HEK293 (cell line): ENCODE measurements at regions not wholly inside any gene's neighbourhood (a gene's known extent, or its start where the extent isn't known, plus 50 kb on each side); places are given as distances from the start of the nearest gene placed in this dataset.

Experiments
- CTCF ChIP-seq: fragments of 450-650 bp; formaldehyde crosslinking; IDR thresholded peaks from 2 replicates; pipeline ENCODE4 v1.5.1; 2016; ENCODE audit warnings: missing biosample characterization, missing genetic modification characterization
- HOXA7 ChIP-seq: sonication (generic); formaldehyde crosslinking; IDR thresholded peaks from 2 replicates; pipeline ENCODE4 v1.8.1; 2022; ENCODE audit warnings: missing genetic modification reagents, borderline replicate concordance
- ZNF133 ChIP-seq: fragments of 450-650 bp; formaldehyde crosslinking; IDR thresholded peaks from 2 replicates; pipeline ENCODE4 v1.5.1; 2016; ENCODE audit warnings: missing biosample characterization, missing genetic modification characterization
- ZNF23 ChIP-seq: fragments of 450-650 bp; formaldehyde crosslinking; IDR thresholded peaks from 2 replicates; pipeline ENCODE4 v1.5.1; 2016; ENCODE audit warnings: missing biosample characterization, missing genetic modification characterization, borderline replicate concordance
- ZNF354C ChIP-seq: fragments of 450-650 bp; formaldehyde crosslinking; IDR thresholded peaks from 2 replicates; pipeline ENCODE4 v1.5.1; 2016; ENCODE audit warnings: missing biosample characterization, missing genetic modification characterization, low read depth, borderline replicate concordance
- ZNF473 ChIP-seq: fragments of 450-650 bp; formaldehyde crosslinking; IDR thresholded peaks from 2 replicates; pipeline ENCODE4 v1.5.1; 2017; ENCODE audit warnings: missing biosample characterization, missing genetic modification characterization

DNA sequence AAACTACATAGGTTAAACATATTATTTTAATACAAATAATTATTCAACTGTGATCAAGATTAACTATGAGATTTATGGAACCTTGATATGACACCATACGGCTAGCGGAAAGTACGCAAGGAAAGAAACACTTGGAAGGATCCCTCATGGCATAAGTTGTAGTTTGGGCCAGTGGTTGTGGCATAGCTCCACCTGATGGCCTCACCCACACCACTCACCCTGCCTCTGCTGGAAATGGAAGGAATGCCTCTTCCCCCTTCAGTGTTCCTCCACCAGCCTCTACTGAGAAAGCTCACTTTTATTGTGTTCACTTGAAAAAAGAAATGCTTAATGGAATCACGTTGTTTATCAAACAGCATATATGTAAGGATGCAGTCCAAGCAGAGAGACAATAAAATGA is 86.4 kb downstream of the BMP15 start:
- no peak for TF ChIP-seq ZNF473 (tag by site-specific recombination)
- TF ChIP-seq ZNF23 (tag by site-specific recombination) = no peak
- TF ChIP-seq CTCF (tag by site-specific recombination) = no peak
- TF ChIP-seq ZNF354C (tag by site-specific recombination) = no peak
- TF ChIP-seq ZNF133 (tag by site-specific recombination) = no peak
- TF ChIP-seq HOXA7 (CRISPR knock-in tag) = no peak
